ENCODE measurements at regions not wholly inside any gene's neighbourhood (a gene's known extent, or its start where the extent isn't known, plus 50 kb on each side); places are given as distances from the start of the nearest gene placed in this dataset.

DNA sequence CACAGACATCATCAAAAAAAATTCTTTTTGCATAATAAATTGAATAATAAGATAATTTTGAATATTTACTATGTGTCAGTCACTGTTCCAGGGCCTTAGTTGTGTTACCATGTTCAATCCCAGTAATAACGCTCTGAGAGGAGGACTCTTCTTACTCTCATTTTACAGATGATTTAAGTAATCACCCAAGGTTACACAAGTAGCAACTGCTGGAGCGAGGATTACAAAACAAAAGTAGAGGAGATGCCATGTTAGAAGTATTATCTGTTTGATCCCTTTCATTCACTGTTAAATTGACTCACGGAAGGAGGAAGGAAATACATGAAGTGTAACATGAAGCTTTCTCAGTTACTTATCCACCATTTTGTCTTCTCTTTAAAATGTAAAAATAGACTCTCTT is 412.8 kb downstream of the NFIB start:
- H3K4me1 ChIP-seq (ENCODE audit: low read depth) = peaks cover 14% of the 10 kb centered on the region
- H3K9me3 ChIP-seq (ENCODE audit: low read depth) = no peaks in the 10 kb centered on the region
- no peaks in the 10 kb centered on the region for H3K27me3 ChIP-seq
- H3K36me3 ChIP-seq = no peaks in the 10 kb centered on the region
- TF ChIP-seq, protein P1, sequence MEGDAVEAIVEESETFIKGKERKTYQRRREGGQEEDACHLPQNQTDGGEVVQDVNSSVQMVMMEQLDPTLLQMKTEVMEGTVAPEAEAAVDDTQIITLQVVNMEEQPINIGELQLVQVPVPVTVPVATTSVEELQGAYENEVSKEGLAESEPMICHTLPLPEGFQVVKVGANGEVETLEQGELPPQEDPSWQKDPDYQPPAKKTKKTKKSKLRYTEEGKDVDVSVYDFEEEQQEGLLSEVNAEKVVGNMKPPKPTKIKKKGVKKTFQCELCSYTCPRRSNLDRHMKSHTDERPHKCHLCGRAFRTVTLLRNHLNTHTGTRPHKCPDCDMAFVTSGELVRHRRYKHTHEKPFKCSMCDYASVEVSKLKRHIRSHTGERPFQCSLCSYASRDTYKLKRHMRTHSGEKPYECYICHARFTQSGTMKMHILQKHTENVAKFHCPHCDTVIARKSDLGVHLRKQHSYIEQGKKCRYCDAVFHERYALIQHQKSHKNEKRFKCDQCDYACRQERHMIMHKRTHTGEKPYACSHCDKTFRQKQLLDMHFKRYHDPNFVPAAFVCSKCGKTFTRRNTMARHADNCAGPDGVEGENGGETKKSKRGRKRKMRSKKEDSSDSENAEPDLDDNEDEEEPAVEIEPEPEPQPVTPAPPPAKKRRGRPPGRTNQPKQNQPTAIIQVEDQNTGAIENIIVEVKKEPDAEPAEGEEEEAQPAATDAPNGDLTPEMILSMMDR (IDR thresholded peaks at IDR 0.05; ENCODE audit: low read depth, low read length) = no peak
- no peak overlapping the region for H3K4me3 ChIP-seq
- no peak overlapping the region for H3K27ac ChIP-seq
- no peak for DNase-seq (ENCODE audit: low read depth in 1 of 2, low spot score in 1 of 2)

DNA sequence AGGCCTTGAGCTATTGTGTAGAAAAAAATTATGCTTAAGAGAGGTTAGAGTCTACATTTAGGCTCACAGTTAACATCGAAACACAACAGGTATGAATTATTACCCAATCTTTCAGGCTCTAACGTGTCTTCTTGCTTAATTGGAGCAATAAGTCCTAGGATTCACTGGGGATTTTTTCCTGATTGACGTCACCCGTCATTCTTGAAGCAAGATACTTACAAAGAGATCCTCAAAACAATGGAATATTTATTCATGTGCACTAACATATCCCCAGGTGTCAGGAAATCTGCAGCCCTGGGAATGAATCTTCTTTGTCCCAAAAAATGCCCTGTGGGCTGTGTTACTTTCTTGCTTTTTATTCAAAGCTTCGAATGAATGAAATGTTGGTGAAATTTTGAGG is 413.5 kb downstream of the NFIB start:
- Histone ChIP-seq H3K27me3 (no peaks in the 10 kb centered on the region), H3K4me1 (ENCODE audit: low read depth) (peaks cover 14% of the 10 kb centered on the region), H3K27ac (no peak overlapping the region), H3K4me3 (no peak overlapping the region), H3K36me3 (no peaks in the 10 kb centered on the region), H3K9me3 (ENCODE audit: low read depth) (no peaks in the 10 kb centered on the region)
- no peak for DNase-seq (ENCODE audit: low read depth in 1 of 2, low spot score in 1 of 2)
- TF ChIP-seq, protein P1 (IDR thresholded peaks at IDR 0.05; ENCODE audit: low read depth, low read length) = no peak

DNA sequence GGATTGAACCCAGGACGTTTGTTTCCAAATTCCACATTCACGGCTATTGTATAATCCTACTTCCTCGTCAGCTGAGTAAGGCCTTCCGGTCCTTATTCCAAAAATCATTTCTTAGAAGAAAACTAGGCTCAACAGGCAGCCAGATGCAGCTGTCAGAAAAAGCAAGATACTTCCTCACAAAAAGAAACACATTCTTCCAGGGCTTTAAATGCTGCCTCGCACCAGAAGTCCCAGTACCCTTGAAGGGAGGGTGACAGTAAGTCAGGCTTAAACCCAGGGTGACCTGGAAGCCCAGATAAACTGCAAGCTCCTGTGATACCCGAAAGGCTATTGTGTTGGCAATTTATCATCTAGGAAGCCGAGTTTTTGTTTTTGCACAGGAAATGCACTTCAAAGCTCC is 414.0 kb downstream of the NFIB start:
- H3K27me3 ChIP-seq = no peaks in the 10 kb centered on the region
- TF ChIP-seq, protein P1 (IDR thresholded peaks at IDR 0.05; ENCODE audit: low read depth, low read length) = no peak
- H3K27ac ChIP-seq = no peak overlapping the region
- no peaks in the 10 kb centered on the region for H3K9me3 ChIP-seq (ENCODE audit: low read depth)
- DNase-seq (ENCODE audit: low read depth in 1 of 2, low spot score in 1 of 2) = no peak
- H3K36me3 ChIP-seq = no peaks in the 10 kb centered on the region
- H3K4me3 ChIP-seq = no peak overlapping the region
- peaks cover 14% of the 10 kb centered on the region for H3K4me1 ChIP-seq (ENCODE audit: low read depth)

DNA sequence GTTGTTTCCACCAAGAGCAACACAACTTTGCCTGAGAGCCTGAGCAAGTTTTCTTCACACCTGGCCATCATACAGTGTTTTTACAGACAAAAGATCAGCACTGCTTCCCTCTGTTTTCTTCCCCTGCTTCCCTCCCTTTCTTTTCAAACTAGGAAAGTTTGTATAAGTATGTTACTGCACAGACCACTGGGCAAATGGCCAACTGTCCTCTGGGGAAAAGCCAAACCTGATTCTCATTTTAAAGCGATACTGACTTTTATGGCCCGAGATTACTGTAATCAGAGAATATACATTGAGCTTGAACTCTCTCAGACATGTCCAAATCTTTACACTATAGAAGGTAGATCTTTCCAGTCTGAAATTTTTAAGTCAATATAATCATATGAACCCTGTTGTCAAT is 415.0 kb downstream of the NFIB start:
- DNase-seq (ENCODE audit: low read depth in 1 of 2, low spot score in 1 of 2) = peak in 1 of 2 donors; percentile 50
- Histone ChIP-seq H3K27me3 (no peaks in the 10 kb centered on the region), H3K27ac (no peak overlapping the region), H3K36me3 (no peaks in the 10 kb centered on the region), H3K9me3 (ENCODE audit: low read depth) (no peaks in the 10 kb centered on the region), H3K4me1 (ENCODE audit: low read depth) (peaks cover 14% of the 10 kb centered on the region), H3K4me3 (no peak overlapping the region)
- TF ChIP-seq, protein P1 (IDR thresholded peaks at IDR 0.05; ENCODE audit: low read depth, low read length) = no peak

DNA sequence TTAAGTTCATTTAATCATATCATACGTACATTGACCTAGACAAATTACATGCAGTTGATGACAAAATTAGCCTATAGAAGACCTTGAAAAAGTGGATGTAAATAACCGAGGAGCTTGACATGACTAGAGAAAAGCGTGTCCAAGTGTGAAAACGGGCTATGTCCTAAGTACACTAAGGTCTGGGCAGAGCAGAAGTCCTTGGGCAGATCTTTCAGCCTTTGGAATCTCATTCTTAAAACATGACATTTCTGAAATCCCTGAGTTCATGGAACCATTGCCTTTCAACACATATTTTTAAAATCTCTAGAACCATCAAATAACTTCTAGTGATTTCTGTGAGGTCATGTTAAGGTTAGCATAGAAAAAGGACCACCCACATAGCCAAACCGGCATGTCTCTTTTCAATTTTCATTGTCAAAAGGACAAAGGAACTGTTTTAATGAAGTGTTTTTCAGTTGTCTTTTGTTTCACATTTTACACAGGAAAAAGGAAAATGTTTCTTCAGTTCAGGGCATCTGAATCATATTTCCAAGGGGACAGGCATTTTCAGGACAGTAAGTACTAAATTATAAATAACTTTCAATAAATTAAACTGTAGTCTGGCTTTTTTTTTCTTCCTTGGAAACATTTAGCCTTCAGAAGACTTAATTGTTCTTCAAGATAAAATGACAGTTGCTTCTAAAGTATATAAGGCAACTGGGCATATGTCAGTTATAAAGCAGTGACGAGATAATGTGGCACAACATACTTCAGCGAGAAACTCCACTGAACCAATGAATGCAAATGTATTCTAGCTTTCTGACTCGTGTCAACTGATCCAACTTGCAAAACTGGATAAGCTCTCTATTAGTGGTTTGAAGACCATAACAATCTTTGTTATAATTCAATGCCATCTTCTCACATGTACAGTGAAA is 416.8 kb downstream of the NFIB start:
- Histone ChIP-seq H3K36me3 (no peaks in the 10 kb centered on the region), H3K9me3 (ENCODE audit: low read depth) (no peaks in the 10 kb centered on the region), H3K27ac (no peak overlapping the region), H3K4me1 (ENCODE audit: low read depth) (peaks cover 14% of the 10 kb centered on the region), H3K4me3 (no peak overlapping the region), H3K27me3 (no peaks in the 10 kb centered on the region)
- TF ChIP-seq, protein P1 (IDR thresholded peaks at IDR 0.05; ENCODE audit: low read depth, low read length) = no peak
- DNase-seq (ENCODE audit: low read depth in 1 of 2, low spot score in 1 of 2) = no peak
